H1 (cell line): ENCODE measurements at regions not wholly inside any gene's neighbourhood (a gene's known extent, or its start where the extent isn't known, plus 50 kb on each side); places are given as distances from the start of the nearest gene placed in this dataset.

ENCODE experiments used
- CTCF ChIA-PET: fragments of 300-600 bp; sonication (Branson Sonifier 250); formaldehyde crosslinking; loops from one replicate; lab custom pipeline; 2021; ENCODE audit not compliant: partially characterized antibody; lab: Charles Lee
- POLR2A ChIA-PET: fragments of 300-600 bp; sonication (Branson Sonifier 250); formaldehyde crosslinking; loops from one replicate; lab custom pipeline; 2021; ENCODE audit warnings: inconsistent platforms; ENCODE audit not compliant: partially characterized antibody; lab: Charles Lee
- DNase-seq, 2 experiments: peaks; one replicate each; pipeline versions ENCODE4 v3.0.0 to v3.0.0-alpha.2; 2010 to 2022; ENCODE audit warnings: low spot score in 2 of 2, low read depth in 1 of 2, mixed read lengths in 1 of 2
- FAIRE-seq: peaks from 2 replicates; lab custom pipeline; 2011; peaks lifted over from hg19 to GRCh38; lab: Jason Lieb, UNC
- H2AFZ ChIP-seq: 2 replicates; pipeline ENCODE4 v1.8.1; 2012; ENCODE audit warnings: low read length, inconsistent platforms
- H2AK5ac ChIP-seq: 2 replicates; pipeline ENCODE4 v1.6.1; 2013; ENCODE audit warnings: low read depth, low read length
- H2BK120ac ChIP-seq: replicated peaks from 2 replicates; pipeline ENCODE3; 2013; ENCODE audit warnings: low read depth, low read length, inconsistent platforms
- H2BK12ac ChIP-seq: 2 replicates; pipeline ENCODE4 v1.6.1; 2013; ENCODE audit warnings: low read depth, low read length
- H2BK15ac ChIP-seq: 2 replicates; pipeline ENCODE4 v1.6.1; 2013; ENCODE audit warnings: low read length
- H2BK20ac ChIP-seq: 2 replicates; pipeline ENCODE4 v1.6.1; 2013; ENCODE audit warnings: low read length
- H2BK5ac ChIP-seq: 2 replicates; pipeline ENCODE4 v1.6.1; 2013; ENCODE audit warnings: low read depth, low read length
- H3K14ac ChIP-seq: 2 replicates; pipeline ENCODE4 v1.6.1; 2013; ENCODE audit warnings: inconsistent platforms; ENCODE audit not compliant: insufficient read length
- H3K18ac ChIP-seq: 2 replicates; pipeline ENCODE4 v1.6.1; 2013; ENCODE audit warnings: low read length; ENCODE audit errors: extremely low read depth
- H3K23ac ChIP-seq: 2 replicates; pipeline ENCODE4 v1.6.1; 2013; ENCODE audit warnings: inconsistent platforms; ENCODE audit not compliant: insufficient read length
- H3K23me2 ChIP-seq: 2 replicates; pipeline ENCODE4 v1.6.1; 2013; ENCODE audit warnings: low read depth, low read length
- H3K27ac ChIP-seq: 2 replicates; pipeline ENCODE4 v1.6.1; 2011; ENCODE audit warnings: low read depth, low read length, inconsistent platforms
- H3K27me3 ChIP-seq, 4 experiments: replicated peaks in 1 of 4; 1 replicate in 1 of 4; 2 replicates in 3 of 4; pipeline versions ENCODE4 v1.6.1 to v1.8.1; 2011 to 2013; ENCODE audit warnings: low read length in 3 of 4, mild to moderate bottlenecking in 3 of 4, inconsistent platforms in 2 of 4, mixed read lengths in 2 of 4, moderate library complexity in 1 of 4; ENCODE audit not compliant: control insufficient read depth in 3 of 4, insufficient read depth in 3 of 4; ENCODE audit errors: extremely low read depth in 1 of 4
- H3K36me3 ChIP-seq, 4 experiments: 2 replicates each; pipeline versions ENCODE4 v1.6.1 to v1.8.1; 2011 to 2013; ENCODE audit warnings: mild to moderate bottlenecking in 4 of 4, low read length in 3 of 4, moderate library complexity in 2 of 4, control low read depth in 1 of 4, inconsistent platforms in 1 of 4; ENCODE audit not compliant: insufficient read depth in 4 of 4, control insufficient read depth in 2 of 4
- H3K4ac ChIP-seq: replicated peaks from 2 replicates; pipeline ENCODE3; 2013; ENCODE audit warnings: low read length, low read depth, mixed read lengths, inconsistent platforms; ENCODE audit not compliant: insufficient read length
- H3K4me1 ChIP-seq, 4 experiments: replicated peaks in 1 of 4; 1 replicate in 1 of 4; 2 replicates in 3 of 4; pipeline versions ENCODE4 v1.6.1 to v1.8.1; 2011 to 2013; ENCODE audit warnings: low read length in 3 of 4, inconsistent platforms in 2 of 4, mixed read lengths in 1 of 4; ENCODE audit not compliant: insufficient read depth in 4 of 4, control insufficient read depth in 3 of 4
- H3K4me2 ChIP-seq, 2 experiments: 2 replicates each; pipeline versions ENCODE4 v1.6.1 to v1.8.1; 2011 to 2013; ENCODE audit warnings: low read depth in 2 of 2, low read length in 2 of 2, control low read depth in 1 of 2, inconsistent platforms in 1 of 2, mild to moderate bottlenecking in 1 of 2; ENCODE audit not compliant: insufficient read depth in 1 of 2
- H3K4me3 ChIP-seq, 4 experiments: fragments of 200-600, 300-600 bp in 1 of 4; sonication (generic), shearing (Covaris generic), sonication (Bioruptor Twin) in 1 of 4; 2 replicates each; pipeline versions ENCODE4 v1.5.1 to v1.8.1; 2011 to 2016; ENCODE audit warnings: low read length in 4 of 4, low read depth in 3 of 4, control low read depth in 2 of 4, inconsistent platforms in 2 of 4, mild to moderate bottlenecking in 2 of 4, mixed read lengths in 1 of 4, moderate library complexity in 1 of 4; ENCODE audit not compliant: insufficient read depth in 2 of 4; ENCODE audit errors: extremely low read depth in 1 of 4
- H3K56ac ChIP-seq: replicated peaks from 2 replicates; pipeline ENCODE3; 2013; ENCODE audit warnings: low read depth, mild to moderate bottlenecking, mixed read lengths, low read length, inconsistent platforms; ENCODE audit not compliant: insufficient read length
- H3K79me1 ChIP-seq: 2 replicates; pipeline ENCODE4 v1.6.1; 2013; ENCODE audit warnings: low read depth, low read length, control low read depth
- H3K79me2 ChIP-seq, 2 experiments: 2 replicates each; pipeline versions ENCODE4 v1.6.1 to v1.8.1; 2012 to 2013; ENCODE audit warnings: low read length in 2 of 2, mild to moderate bottlenecking in 2 of 2, inconsistent platforms in 1 of 2; ENCODE audit not compliant: insufficient read depth in 2 of 2, control insufficient read depth in 1 of 2
- H3K9ac ChIP-seq, 4 experiments: replicated peaks in 1 of 4; 1 replicate in 1 of 4; 2 replicates in 3 of 4; pipeline versions ENCODE4 v1.6.1 to v1.8.1; 2011 to 2013; ENCODE audit warnings: low read depth in 3 of 4, low read length in 3 of 4, control low read depth in 2 of 4, mild to moderate bottlenecking in 2 of 4, moderate library complexity in 2 of 4, inconsistent platforms in 1 of 4; ENCODE audit errors: extremely low read depth in 1 of 4
- H3K9me3 ChIP-seq, 2 experiments: 2 replicates each; pipeline versions ENCODE4 v1.6.1 to v1.8.1; 2012 to 2013; ENCODE audit warnings: mild to moderate bottlenecking in 2 of 2, moderate library complexity in 2 of 2, control low read depth in 1 of 2, inconsistent platforms in 1 of 2, low read depth in 1 of 2, low read length in 1 of 2, mixed read lengths in 1 of 2; ENCODE audit not compliant: insufficient read depth in 2 of 2
- H4K20me1 ChIP-seq, 2 experiments: replicated peaks in 1 of 2; 2 replicates each; pipeline versions ENCODE3 to v1.8.1; 2011 to 2013; ENCODE audit warnings: inconsistent platforms in 2 of 2, low read length in 2 of 2, mild to moderate bottlenecking in 1 of 2; ENCODE audit not compliant: insufficient read depth in 2 of 2, control insufficient read depth in 1 of 2
- H4K5ac ChIP-seq: 2 replicates; pipeline ENCODE4 v1.6.1; 2013; ENCODE audit warnings: low read length, low read depth, mixed read lengths, inconsistent platforms; ENCODE audit not compliant: insufficient read length
- H4K8ac ChIP-seq: 2 replicates; pipeline ENCODE4 v1.8.0; 2013; ENCODE audit warnings: mild to moderate bottlenecking, moderate library complexity, low read length, inconsistent platforms; ENCODE audit not compliant: insufficient read depth; ENCODE audit errors: extremely low read depth
- H4K91ac ChIP-seq: replicated peaks from 2 replicates; pipeline ENCODE3; 2013; ENCODE audit warnings: low read length, mixed read lengths, inconsistent platforms; ENCODE audit not compliant: insufficient read length
- BACH1 ChIP-seq: IDR thresholded peaks from 2 replicates; pipeline ENCODE4 v1.6.1; 2012; ENCODE audit warnings: low read length, improper control_type of control experiment
- HDAC6 ChIP-seq: IDR thresholded peaks from one replicate; pipeline ENCODE4 v1.7.1; 2012; ENCODE audit warnings: low read depth, mild to moderate bottlenecking, inconsistent platforms, low read length, moderate library complexity
- MAFK ChIP-seq: IDR thresholded peaks from 2 replicates; pipeline ENCODE4 v1.6.1; 2012; ENCODE audit warnings: low read depth, mild to moderate bottlenecking, improper control_type of control experiment, low read length
- RXRA ChIP-seq: IDR thresholded peaks from 2 replicates; pipeline ENCODE4 v1.6.1; 2011; ENCODE audit warnings: low read depth, mild to moderate bottlenecking, low read length, moderate library complexity; ENCODE audit not compliant: insufficient read depth
- YY1 ChIP-seq: IDR thresholded peaks from 2 replicates; pipeline ENCODE4 v1.6.1; 2011; ENCODE audit warnings: low read depth, mild to moderate bottlenecking, low read length
- WGBS, 2 experiments: shearing (Covaris generic) in 1 of 2; methylation state at CpG; one replicate each; pipeline versions ENCODE4 v1.1.6 to v1.1.7; 2013 to 2015; ENCODE audit warnings: low lambda C conversion rate in 2 of 2, mixed read lengths in 2 of 2, inconsistent platforms in 1 of 2, low coverage in 1 of 2, missing lambda C conversion rate in 1 of 2; ENCODE audit not compliant: insufficient replicate concordance in 2 of 2, insufficient coverage in 1 of 2, insufficient read length in 1 of 2; ENCODE audit errors: extremely low coverage in 1 of 2, missing lambda C conversion rate in 1 of 2; 5-methylcytosine and 5-hydroxymethylcytosine counted together

DNA sequence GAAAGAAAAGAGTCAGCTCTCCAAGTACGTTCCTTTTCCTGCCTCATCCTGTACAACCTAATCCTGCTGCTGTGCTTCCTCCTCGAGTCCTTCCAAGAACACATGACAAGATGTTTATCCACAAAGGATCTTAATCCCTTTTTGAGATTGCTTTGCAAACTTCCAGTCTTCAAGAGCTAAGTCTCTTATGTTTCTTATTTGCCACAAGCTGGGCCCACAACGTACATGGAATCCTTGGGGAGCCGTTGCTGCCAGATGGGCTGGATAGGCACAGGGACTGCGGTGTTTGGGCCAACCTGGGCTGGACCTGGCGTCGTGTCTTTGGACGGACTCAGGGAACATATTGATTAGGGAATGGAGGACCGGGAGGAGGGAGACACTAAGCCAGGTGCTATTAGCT, 79.7 kb upstream of the AFDN start:
- Histone ChIP-seq H3K27me3 (no peaks in the 10 kb centered on the region), H2AK5ac (no peak overlapping the region), H3K4me2 (no peak overlapping the region), H4K8ac (no peak overlapping the region)
- no peak for DNase-seq
- FAIRE-seq, result no peak
- TF ChIP-seq BACH1 (no peak), MAFK (no peak), HDAC6 (no peak), YY1 (no peak), RXRA (no peak)
- TF ChIP-seq, all 59 proteins: peak for 0
- H3K56ac ChIP-seq, result no peak overlapping the region
- no peak overlapping the region for H2BK12ac ChIP-seq
- H4K20me1 ChIP-seq, result no peaks in the 10 kb centered on the region
- no peak overlapping the region for H3K27ac ChIP-seq
- no peak overlapping the region for H3K4me3 ChIP-seq
- H2BK5ac ChIP-seq, result no peak overlapping the region
- no peak overlapping the region for H2BK20ac ChIP-seq
- ChIA-PET CTCF (interaction anchor here (0.9 kb wide), 1 partner anchor 245 kb away, joined by 3 read pairs; no protein-coding TSS in a partner anchor), POLR2A (no interaction called here)
- no peak overlapping the region for H2BK15ac ChIP-seq
- 91% methylated on average over 9 of the region's 9 CpGs; no CpG with 5 or more reads in 1 of the 2 experiments for WGBS, 2 experiments
- peak overlapping the region; percentile 34 for H4K91ac ChIP-seq
- H3K79me1 ChIP-seq, result no peaks in the 10 kb centered on the region; the same call in 1 of the 2 replicates
- no peak overlapping the region for H3K23ac ChIP-seq
- no peak overlapping the region for H3K9ac ChIP-seq
- no peaks in the 10 kb centered on the region for H3K79me2 ChIP-seq
- no peak overlapping the region for H4K5ac ChIP-seq
- H3K18ac ChIP-seq, result 0 out of 2 replicates have a peak overlapping the region, but pooled peaks have one; percentile 16
- no peak overlapping the region for H2AFZ ChIP-seq
- H3K36me3 ChIP-seq, result no peaks in the 10 kb centered on the region
- no peak overlapping the region for H3K14ac ChIP-seq
- H3K4ac ChIP-seq, result no peak overlapping the region
- H3K23me2 ChIP-seq, result no peaks in the 10 kb centered on the region; the same call in 1 of the 2 replicates
- H3K4me1 ChIP-seq, result peaks cover 0 to 3% (median 0%) of the 10 kb centered on the region in 4 experiments; a peak in 3 of 7 replicates
- H2BK120ac ChIP-seq, result no peak overlapping the region
- H3K9me3 ChIP-seq, result 0 out of 4 replicates have a peak, but pooled peaks cover 0 to 3% of the 10 kb centered on the region in 2 experiments
